ENCODE measurements at regions not wholly inside any gene's neighbourhood (a gene's known extent, or its start where the extent isn't known, plus 50 kb on each side); places are given as distances from the start of the nearest gene placed in this dataset.

GRCh38 chr6:102961902-102962301 is 1568.4 kb downstream of the GRIK2 start (continued):
- TF ChIP-seq CREB5 (CRISPR knock-in tag; IDR thresholded peaks at IDR 0.05), result no peak
- no peak for TF ChIP-seq ZNF668 (CRISPR knock-in tag; IDR thresholded peaks at IDR 0.05)

- Histone ChIP-seq H3K9me1 (ENCODE audit: control insufficient read depth, insufficient read depth, low read length) (no peaks in the 10 kb centered on the region), H4K20me1 (replicated peaks; ENCODE audit: control insufficient read depth, insufficient read depth, low read length) (no peaks in the 10 kb centered on the region), H3K4me3 (no peak overlapping the region), H3K9ac (ENCODE audit: insufficient read depth in 1 of 2, low read depth in 2 of 2, low read length in 2 of 2) (no peak overlapping the region), H3K79me2 (ENCODE audit: control insufficient read depth, insufficient read depth, low read length) (no peaks in the 10 kb centered on the region), H3K4me1 (replicated peaks in 1 of 2; ENCODE audit: control insufficient read depth in 2 of 2, insufficient read depth in 2 of 2, low read length in 2 of 2) (no peaks in the 10 kb centered on the region), H3K36me3 (ENCODE audit: control insufficient read depth, insufficient read depth, low read length) (no peaks in the 10 kb centered on the region), H3K4me2 (ENCODE audit: insufficient read depth, low read length) (no peak overlapping the region), H2AFZ (ENCODE audit: low read depth, low read length) (no peak overlapping the region), H3K9me3 (replicated peaks; ENCODE audit: control insufficient read depth, insufficient read depth, low read depth, low read length) (no peaks in the 10 kb centered on the region), H3K27ac (ENCODE audit: extremely low read depth, low read depth, low read length) (no peak overlapping the region), H3K27me3 (ENCODE audit: control insufficient read depth in 2 of 2, insufficient read depth in 2 of 2, low read length in 2 of 2) (no peaks in the 10 kb centered on the region)
- ChIA-PET CTCF (ENCODE audit: low intra/inter-chr PET ratio) (no interaction called here), POLR2A (no interaction called here)
- in situ Hi-C loops (cut with MboI) (no loop called here), intact Hi-C loops (cut with micrococcal nuclease) (no loop called here)
- no TSS peak for BruUV-seq (replicated peaks)
- no peak for TF ChIP-seq ZBTB12 (CRISPR knock-in tag; IDR thresholded peaks at IDR 0.05)
- no peak for DNase-seq (ENCODE audit: extremely low read depth in 1 of 4, low spot score in 3 of 4)
- ATAC-seq, result no peak
- 0% methylated on average over 3 of the region's 3 CpGs for WGBS (ENCODE audit: insufficient coverage, low coverage, missing lambda C conversion rate)
- no peak for FAIRE-seq
Measured at GRCh38 chr6:102950967-102951366, 1557.5 kb downstream of the GRIK2 start.
